A673 (cell line): ENCODE measurements at regions not wholly inside any gene's neighbourhood (a gene's known extent, or its start where the extent isn't known, plus 50 kb on each side); places are given as distances from the start of the nearest gene placed in this dataset.

Experiments
- EZH2 ChIP-seq: fragments of 200-600 bp; sonication (generic); IDR thresholded peaks from 2 replicates; pipeline ENCODE4 v1.6.1; 2017; ENCODE audit warnings: borderline replicate concordance, low read depth, mild to moderate bottlenecking, mixed read lengths, antibody characterized with exemption, low read length; ENCODE audit not compliant: poor library complexity, severe bottlenecking
- TF ChIP-seq, protein P1 (sequence below): fragments of 300-800, 200-600 bp; sonication (generic); conservative IDR thresholded peaks from 2 replicates; pipeline ENCODE4 v1.5.1; 2017; ENCODE audit warnings: low read depth, mild to moderate bottlenecking, antibody characterized with exemption, low read length, moderate library complexity, mixed read lengths

DNA sequence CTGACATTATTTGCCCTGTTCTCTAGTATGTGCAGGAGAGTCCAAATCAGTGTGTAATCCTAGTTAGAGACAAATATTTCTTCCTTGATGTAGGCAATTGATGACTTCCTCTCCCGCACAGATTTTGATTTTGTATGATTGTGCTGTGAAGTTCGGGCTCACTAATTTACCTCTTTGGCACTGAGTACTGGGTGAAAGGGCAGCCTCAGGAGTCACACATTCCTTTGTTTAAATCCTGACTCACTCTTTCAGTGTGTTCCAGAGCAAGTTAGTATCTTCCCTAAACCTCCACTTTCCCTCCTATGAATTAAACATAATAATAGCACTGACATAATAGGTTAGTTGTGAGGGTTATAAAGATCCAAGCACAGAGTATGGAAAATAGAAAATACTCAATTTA, 269.7 kb downstream of the ISL1 start:
- TF ChIP-seq, protein P1, sequence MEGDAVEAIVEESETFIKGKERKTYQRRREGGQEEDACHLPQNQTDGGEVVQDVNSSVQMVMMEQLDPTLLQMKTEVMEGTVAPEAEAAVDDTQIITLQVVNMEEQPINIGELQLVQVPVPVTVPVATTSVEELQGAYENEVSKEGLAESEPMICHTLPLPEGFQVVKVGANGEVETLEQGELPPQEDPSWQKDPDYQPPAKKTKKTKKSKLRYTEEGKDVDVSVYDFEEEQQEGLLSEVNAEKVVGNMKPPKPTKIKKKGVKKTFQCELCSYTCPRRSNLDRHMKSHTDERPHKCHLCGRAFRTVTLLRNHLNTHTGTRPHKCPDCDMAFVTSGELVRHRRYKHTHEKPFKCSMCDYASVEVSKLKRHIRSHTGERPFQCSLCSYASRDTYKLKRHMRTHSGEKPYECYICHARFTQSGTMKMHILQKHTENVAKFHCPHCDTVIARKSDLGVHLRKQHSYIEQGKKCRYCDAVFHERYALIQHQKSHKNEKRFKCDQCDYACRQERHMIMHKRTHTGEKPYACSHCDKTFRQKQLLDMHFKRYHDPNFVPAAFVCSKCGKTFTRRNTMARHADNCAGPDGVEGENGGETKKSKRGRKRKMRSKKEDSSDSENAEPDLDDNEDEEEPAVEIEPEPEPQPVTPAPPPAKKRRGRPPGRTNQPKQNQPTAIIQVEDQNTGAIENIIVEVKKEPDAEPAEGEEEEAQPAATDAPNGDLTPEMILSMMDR = no peak
- no peak for TF ChIP-seq EZH2
